ENCODE measurements at regions not wholly inside any gene's neighbourhood (a gene's known extent, or its start where the extent isn't known, plus 50 kb on each side); places are given as distances from the start of the nearest gene placed in this dataset.

- TF ChIP-seq CTCF (IDR thresholded peaks at IDR 0.05; ENCODE audit: poor library complexity, severe bottlenecking) (no peak), EZH2 (IDR thresholded peaks at IDR 0.05; ENCODE audit: borderline replicate concordance, insufficient read depth, low read length, poor library complexity, severe bottlenecking) (no peak)
These were observed 1183.3 kb downstream of the SLITRK1 start for GRCh38 chr13:82698941-82699340.
